HS-27A (cell line): ENCODE measurements at regions not wholly inside any gene's neighbourhood (a gene's known extent, or its start where the extent isn't known, plus 50 kb on each side); places are given as distances from the start of the nearest gene placed in this dataset.
A peak's percentile ranks its signal among the peaks of the same experiment; 100 is the strongest.

ENCODE experiments used
- DNase-seq: peaks from one replicate; pipeline ENCODE4 v3.0.0-alpha.2; 2012; ENCODE audit warnings: low read depth, missing footprints

GRCh38 chr13:31049083-31049482 lies 112.6 kb downstream of the HSPH1 start:
- DNase-seq: no peak

DNA sequence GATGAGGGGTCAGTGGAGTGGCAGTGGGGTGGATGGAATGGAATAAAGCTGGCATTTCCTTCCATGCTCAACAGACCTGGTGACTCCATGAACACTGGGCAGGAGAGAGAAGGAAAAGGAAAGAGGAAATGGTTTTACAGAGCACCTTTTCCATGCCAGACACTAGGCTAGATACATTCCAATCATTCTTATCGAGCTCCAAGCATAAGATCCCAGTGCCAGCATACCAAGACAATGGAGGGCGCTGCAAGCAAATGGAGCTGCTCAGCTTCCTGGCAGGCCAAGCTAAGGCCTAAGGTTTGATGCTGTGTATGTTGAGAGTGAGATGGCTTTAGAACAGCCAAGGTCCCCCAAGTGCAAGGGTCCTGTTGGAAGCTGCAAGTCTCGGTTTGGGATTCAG lies 113.2 kb downstream of the HSPH1 start:
- no peak for DNase-seq

- no peak for DNase-seq
Measured at GRCh38 chr13:31046711-31047279, 114.3 kb downstream of the TEX26 start.

DNA sequence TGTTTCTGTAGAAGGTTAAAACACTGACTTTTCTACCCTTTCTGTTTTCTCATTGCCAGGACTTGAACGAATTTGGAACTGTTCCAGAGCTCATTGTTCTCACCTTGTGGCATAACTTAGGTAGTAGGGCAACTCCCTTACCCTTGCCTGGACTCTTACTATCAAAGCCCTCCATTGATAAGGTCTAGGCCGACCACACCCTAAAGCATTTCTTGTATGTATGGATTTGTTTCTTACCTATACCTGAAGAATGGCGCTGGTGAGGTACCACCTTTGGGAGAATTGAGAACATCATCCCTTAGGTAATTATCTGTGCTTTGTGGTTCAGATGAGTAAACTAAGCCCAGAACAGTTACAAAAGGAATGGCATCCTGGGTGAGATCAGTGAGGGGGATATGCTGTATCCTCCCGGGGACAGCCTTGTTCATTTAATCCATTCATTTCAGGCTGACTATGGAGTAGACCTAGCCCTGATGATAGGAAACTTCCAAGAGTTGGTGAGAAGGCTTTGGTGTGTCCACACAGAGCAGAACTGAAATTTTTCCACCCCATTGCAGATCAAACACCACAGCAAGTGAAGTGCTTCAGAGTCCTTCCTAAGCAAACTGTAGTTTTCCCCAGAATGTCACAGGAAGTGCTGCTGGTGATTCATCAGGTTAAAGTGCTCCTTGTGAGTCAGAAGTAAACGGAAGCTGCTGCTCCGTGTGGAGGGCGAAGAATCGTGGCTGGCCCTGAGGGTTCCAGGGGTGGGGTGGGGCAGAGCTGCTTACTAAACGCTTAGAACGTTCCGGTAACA lies 113.0 kb downstream of the TEX26 start:
- peak; percentile 61 for DNase-seq

DNA sequence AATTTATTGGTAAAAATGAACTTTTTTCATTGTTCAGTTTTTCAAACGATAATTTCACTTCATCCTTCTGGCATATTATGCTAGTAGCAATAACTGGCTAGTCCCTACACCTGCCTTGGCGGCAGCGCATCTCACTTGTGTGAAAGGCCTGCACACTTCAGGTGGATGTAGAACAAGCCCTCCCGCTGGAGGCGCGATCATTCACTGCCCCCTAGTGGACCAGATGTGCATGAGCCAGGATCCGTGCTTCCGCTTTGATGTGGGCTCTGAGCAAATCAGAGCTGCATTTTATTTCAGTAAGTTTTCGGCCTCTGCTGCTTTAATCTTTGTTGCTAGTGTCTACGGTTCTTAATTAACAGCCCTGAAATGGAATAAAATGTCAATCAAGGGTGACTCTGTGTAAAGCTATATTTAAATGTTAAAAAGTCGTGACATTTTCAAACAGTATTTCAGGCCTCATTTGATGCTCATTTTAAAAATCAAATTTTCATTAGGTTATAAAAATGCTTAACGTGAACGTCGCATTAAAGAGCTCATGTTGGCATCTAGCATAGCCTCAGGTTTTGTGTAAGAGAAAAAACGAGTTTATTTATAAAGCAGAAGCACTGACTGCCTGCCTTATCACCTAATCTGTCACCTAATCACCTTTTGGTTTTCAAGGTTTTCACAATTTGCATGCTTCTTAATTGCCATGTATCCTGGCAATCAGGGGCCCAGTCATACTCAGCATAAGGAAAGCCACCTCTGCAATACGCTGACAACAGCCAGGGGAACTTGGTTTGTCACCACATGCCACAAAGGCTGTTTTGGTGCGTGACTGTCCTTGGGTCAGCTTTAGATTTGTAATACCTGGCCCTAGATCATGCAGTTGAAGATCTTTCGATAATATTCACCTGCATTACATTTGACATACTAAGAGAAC lies 112.2 kb downstream of the TEX26 start:
- DNase-seq: no peak

- DNase-seq: no peak
Measured at GRCh38 chr13:31043957-31044356, 111.5 kb downstream of the TEX26 start.

DNA sequence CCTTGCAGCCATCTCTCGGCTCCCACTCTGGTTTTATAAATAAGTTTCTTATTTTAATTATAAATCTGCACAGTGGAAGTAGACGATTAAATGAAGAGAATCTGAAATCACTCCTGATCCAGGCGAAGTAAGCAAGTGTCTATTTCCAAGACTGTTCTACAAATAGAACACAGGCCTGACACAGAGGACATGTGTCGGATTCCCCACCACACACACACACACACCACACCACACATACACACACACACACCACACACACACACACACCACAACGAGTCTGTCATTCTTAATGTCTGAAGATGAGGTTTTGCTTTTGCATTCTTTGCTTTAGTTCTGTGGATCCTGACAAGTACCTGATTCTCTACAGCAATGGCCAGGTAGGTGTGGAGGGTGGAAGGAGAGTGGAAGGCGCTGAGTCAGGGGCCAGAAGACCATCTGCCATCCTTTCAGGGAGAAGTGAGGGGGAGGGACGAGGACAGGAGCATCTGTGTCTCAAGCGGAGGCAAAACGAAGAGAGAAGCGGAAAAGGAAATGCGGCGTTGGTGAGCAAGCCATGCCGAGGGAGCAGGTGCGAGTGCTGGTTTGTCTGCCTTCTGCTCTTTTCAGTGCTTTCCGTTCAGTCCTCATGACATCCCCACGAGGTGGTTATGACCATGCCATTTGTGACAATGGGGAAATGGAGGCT lies 110.2 kb downstream of the TEX26 start:
- no peak for DNase-seq

DNA sequence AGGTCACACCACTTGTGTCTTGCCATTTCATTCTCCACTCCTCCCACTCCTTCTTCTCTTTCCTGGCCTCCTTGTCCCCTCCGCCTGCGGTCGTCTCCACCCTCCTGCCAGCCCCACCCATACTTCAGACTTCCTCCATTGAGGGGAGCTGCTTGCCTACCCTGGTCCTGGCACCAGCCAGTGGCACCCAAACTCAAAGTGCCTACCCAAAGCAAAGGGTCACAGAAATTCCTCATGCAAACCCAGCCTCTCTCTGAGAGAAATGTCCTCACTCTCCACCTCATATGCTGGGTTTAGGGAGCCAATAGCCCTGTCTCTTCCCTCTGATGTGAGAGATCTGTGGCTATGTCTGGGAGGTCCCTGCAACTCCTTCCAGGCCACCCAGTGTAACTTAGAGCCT lies 109.6 kb downstream of the TEX26 start:
- DNase-seq: no peak

DNA sequence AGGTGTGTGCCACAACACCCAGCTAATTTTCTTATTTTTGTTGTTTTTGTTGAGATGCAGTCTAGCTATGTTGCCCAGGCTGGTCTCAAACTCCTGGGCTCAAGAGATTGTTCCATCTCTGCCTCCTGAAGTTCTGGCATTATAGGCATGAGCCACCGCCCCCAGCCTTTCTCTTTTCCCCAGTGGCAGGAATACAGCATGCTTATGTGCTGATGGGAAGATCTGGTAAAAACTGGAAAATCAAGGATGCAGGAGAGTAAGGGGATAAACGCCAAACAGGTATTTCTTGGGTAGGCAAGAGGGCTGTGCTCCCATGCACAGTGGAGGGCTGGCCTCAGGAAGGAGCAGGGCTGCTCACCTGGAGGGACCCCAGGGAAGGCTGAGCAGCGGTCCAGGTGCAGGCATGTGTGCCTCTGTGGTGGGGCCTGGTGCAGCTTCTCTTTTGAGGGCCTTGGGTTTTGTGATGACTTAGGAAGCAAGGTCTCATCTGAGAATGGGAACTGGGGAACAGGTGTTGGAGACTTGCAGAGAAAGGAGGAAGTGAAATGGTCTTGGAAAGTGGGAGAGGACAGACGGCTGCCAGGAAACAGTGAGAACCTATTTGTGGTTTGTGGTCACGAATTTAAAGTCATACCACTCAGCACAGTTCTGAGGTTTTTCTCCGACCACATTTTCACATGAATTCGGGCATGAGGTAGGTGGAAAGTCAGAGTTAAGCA lies 106.5 kb downstream of the TEX26 start:
- no peak for DNase-seq

DNA sequence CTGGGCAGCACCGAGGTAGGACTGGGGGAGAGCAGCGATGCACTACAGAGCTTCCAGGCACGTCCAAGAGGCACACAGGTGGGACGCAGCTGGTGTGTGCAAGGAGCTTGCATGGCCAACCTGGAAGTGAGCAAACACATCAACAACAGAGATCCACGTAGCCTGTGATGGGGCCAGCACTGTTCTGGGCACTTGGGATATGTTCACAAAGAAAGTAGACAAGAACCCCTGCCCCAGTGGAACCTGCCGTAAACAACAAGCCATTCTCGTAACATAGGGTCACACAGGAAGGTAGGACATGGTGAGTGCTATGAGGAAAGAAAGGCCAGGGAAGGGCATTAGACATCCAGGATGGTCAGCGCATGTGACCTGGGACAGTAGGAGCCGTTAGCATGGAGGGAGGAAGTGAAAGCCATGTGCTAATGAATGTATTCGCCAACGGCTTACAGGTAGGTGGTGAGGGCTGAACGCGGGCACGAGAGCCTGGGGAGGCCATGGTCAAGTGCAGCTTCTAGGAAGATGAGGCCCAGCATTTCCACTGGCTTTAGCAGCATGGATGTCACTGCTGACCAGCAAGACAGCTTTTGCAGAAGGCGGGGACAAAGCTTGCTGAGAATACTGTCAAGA lies 105.5 kb downstream of the TEX26 start:
- DNase-seq: no peak

DNA sequence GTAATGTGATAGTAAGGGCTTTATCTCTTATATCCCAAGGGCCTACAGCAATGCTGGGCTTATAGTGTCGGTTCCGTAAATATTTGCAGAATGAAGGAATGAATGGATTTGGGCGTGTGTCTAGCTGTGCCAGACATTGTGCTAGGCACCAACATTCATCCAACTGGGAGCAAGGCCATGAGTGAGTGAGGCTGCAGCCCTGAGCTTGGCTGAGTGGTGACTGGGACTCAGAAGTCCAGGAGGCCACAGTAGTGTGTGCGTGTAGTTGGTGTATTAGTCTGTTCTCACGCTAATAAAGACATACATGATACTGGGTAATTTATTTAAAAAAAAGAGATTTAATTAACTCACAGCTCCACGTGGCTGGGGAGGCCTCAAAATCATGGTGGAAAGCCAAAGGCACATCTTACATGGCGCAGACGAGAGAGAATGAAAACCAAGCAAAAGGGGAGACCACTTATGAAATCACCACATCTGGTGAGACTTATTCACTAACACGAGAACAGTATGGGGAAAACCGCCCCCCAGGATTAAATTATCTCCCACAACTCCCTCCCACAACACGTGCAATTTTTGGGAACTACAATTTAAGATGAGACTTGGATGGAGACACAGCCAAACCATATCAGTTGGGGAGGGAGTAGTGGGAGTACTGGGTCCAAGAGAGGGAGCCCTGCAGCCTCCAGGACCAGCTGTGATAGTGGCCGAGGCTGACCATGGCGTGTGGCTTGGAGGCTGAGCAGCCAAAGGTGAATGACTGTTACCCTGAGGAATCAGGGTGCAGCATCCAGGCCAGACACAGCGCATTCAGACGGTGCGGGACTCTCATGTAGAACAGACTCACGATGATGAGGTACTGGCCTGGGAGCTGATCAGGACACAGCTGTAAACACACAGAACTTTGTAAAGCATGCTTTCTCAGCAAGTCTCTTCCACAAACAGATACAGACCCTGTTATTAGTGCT lies 104.6 kb downstream of the TEX26 start:
- no peak for DNase-seq

DNA sequence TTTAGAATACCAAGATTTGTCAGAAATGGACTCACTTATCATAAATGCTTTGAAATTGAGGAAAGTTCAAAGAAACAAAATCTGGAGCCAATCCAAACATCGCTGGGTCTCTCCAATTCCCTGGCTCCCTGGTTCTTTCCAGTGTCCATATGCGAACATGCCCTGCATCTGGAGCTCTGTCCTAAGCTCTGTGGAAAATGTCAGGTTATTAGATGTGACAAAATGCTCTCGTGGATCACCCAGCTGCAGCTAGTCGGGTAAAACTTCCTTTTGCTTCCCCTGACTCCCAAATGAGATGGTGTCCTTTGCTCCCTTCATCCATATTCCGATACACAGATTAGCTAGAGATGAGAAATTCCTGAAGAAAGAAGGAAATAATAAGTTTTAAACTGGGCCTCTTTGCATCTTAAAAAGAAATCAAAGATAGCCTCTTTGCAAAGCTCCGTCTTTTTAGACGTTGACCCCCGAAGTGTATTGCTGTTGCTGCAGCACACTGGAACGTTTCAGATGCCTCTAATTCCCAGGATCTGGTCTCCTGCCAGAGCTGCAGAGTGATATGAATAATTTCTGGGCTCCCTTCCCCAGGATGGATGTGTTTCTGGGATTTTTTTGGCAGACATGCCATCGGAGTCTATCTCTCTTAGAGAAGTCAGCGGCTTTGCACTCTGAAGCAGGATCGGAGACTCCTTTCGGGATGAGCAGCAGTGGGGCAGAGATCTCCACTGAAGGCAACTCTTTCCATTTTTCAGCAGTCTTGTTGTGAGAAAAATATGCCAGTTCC lies 102.9 kb downstream of the TEX26 start:
- no peak for DNase-seq

DNA sequence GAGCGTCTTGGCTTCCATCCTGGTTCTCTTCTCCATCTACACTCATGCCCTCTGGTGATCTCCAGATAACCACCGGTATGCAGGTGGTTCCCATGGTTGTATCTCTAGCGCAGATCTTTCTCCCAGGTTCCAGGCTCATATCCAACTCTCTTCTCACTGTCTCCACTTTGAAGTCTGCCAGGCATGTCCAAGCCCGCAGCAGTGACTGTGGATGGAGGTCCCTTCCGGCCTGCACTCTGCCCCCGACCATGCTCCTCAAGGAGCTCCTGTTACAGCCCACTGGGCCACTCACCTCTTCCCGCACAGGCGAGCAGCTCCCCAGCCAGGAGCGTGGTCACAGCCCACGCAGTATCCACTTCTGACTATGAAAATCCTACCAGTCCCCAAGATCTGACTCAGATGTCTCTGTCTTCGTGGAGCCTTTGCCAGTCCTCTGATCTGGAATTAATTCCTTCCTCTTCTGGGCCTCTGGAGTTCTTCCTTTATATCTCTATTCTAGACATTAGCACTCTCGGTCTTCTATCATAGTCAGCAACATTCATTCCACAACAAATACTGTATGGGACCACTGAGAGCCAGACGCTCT lies 100.2 kb downstream of the TEX26 start:
- no peak for DNase-seq

GRCh38 chr13:31031482-31031881 lies 99.0 kb downstream of the TEX26 start:
- no peak for DNase-seq

DNA sequence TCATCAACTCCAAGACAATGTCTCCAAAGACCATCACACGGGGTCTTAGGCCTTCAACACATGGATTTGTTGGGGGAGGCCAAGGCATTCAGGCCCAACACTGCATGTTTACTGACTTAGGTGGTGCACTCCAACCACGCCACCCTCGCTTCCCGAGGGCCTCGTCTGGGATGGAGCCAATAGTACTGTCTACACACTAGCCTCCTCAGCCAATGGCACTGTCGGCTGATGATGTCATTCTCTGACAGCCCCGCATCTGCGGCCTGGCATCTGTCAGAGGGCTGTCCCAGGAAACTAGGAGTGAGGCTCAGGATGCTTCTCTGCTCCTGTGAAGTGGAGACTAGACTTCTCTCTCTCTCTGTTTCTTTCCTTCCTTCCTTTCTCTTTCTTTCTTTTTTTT lies 96.6 kb downstream of the TEX26 start:
- DNase-seq: no peak

DNA sequence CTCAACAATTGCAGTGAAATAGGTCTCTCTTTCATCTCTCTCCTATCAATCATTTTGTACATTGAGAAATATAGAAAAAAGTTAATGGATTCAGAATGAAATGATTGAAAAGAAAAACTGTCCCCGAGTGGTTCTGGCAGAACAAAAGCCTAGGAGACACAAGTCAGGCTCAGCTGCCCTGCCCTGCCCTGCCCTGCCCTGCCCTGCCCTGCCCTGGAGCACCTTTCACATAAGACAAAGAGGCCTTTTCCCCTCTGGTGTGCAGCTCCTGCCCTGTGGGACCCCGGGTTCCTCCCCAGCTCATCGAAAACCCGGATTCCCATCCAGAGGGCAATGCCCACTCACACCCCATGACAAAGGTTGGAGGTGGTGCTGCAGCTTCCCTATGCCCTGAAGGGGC lies 94.7 kb downstream of the TEX26 start:
- DNase-seq: no peak
